ENCODE measurements at regions not wholly inside any gene's neighbourhood (a gene's known extent, or its start where the extent isn't known, plus 50 kb on each side); places are given as distances from the start of the nearest gene placed in this dataset.

- Mint-ChIP-seq H3K4me3 (no peak overlapping the region), H3K27me3 (peaks cover 23% of the 10 kb centered on the region), H3K4me1 (peaks cover 27% of the 10 kb centered on the region), H3K36me3 (ENCODE audit: low read depth) (no peaks in the 10 kb centered on the region), H3K9me3 (no peaks in the 10 kb centered on the region), H3K27ac (no peak overlapping the region)
- DNase-seq = no peak
- intact Hi-C loops (cut with micrococcal nuclease) = no loop called here
Observed at GRCh38 chr9:89554307-89555035, 50.3 kb upstream of the GADD45G start.

DNA sequence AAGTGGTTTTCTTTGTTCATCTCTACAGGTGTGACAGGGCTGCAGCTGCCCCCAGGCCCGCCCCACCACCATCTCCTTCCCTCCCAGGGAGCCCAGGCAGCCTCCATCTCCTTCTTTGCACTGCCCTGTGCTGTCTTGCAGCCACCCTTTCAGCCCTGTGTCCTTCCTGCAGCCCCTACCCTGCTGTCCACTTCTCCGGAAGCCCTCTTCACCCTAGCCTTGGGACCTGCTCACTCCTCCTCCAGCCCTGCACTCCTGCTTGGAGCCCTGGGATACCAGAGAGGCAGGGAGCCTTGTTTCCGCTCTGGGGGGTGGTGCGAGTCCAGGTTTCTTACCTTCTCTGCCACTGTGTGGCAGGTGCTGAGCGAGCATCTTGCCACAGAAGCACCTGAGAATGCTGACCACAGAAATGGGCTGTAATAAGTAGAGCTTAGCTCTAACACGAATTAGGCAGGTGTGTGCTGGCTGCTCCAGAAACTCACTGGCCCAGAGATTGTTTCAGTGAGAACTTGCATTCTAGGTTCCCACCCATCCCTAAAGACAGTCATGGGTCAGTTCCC, 51.3 kb upstream of the GADD45G start:
- intact Hi-C loops (cut with micrococcal nuclease) = no loop called here
- no peak overlapping the region for H3K4me3 Mint-ChIP-seq
- DNase-seq = no peak
- peaks cover 32% of the 10 kb centered on the region for H3K4me1 Mint-ChIP-seq
- H3K36me3 Mint-ChIP-seq (ENCODE audit: low read depth) = no peaks in the 10 kb centered on the region
- H3K27me3 Mint-ChIP-seq = peaks cover 17% of the 10 kb centered on the region
- H3K27ac Mint-ChIP-seq = no peak overlapping the region
- no peaks in the 10 kb centered on the region for H3K9me3 Mint-ChIP-seq

- H3K9me3 Mint-ChIP-seq = peaks cover 3% of the 10 kb centered on the region
- H3K27me3 Mint-ChIP-seq = peaks cover 11% of the 10 kb centered on the region
- H3K27ac Mint-ChIP-seq = no peak overlapping the region
- H3K4me1 Mint-ChIP-seq = peaks cover 21% of the 10 kb centered on the region
- intact Hi-C loops (cut with micrococcal nuclease) = no loop called here
- H3K4me3 Mint-ChIP-seq = no peak overlapping the region
- peaks cover 9% of the 10 kb centered on the region for H3K36me3 Mint-ChIP-seq (ENCODE audit: low read depth)
- no peak for DNase-seq
Observed at GRCh38 chr9:89550346-89550927, 52.5 kb upstream of the SEMA4D start.

- Mint-ChIP-seq H3K9me3 (peaks cover 7% of the 10 kb centered on the region), H3K27ac (peak overlapping the region; percentile 62), H3K4me1 (peaks cover 19% of the 10 kb centered on the region), H3K4me3 (peak overlapping the region; percentile 28), H3K27me3 (peaks cover 11% of the 10 kb centered on the region), H3K36me3 (ENCODE audit: low read depth) (peaks cover 13% of the 10 kb centered on the region)
- DNase-seq = peak; percentile 95
- intact Hi-C loops (cut with micrococcal nuclease) = loop anchor here (1.0 to 2.0 kb wide), 6 partner anchors 52 to 230 kb away; no protein-coding TSS in a partner anchor
Observed at GRCh38 chr9:89549031-89549644, 51.2 kb upstream of the SEMA4D start.

DNA sequence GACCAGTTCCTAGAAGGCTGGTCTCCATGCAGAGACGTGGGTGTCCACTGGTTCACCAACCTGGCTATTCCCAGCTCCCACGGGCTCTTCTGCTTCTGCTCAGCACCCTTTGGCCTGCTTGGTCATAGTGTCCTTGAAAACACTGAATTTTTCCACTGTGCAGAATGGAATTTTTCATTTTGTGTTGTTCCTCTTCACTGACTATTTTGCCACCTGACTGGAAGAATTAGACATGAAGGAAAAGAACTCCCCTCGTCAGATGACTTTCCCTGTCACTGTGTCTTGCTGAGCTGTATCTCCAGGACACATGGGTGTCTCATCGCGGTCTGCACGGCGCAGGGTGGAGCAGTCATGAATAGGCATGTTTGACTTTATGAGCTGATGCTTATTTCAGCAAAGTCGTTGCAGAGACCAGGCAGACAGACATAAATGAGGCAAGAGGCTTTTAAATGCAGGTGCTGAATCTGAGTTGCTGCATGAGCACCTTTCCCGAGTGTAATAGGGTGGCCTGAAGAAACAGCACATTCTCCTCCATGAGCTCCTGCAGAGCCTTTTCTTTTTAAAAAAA, 50.2 kb upstream of the SEMA4D start:
- intact Hi-C loops (cut with micrococcal nuclease) = loop anchor here (2.0 kb wide), 2 partner anchors 51 to 81 kb away; no protein-coding TSS in a partner anchor
- peaks cover 22% of the 10 kb centered on the region for H3K4me1 Mint-ChIP-seq
- H3K9me3 Mint-ChIP-seq = peaks cover 7% of the 10 kb centered on the region
- H3K27me3 Mint-ChIP-seq = peaks cover 10% of the 10 kb centered on the region
- H3K27ac Mint-ChIP-seq = peak overlapping the region; percentile 68
- H3K4me3 Mint-ChIP-seq = no peak overlapping the region
- DNase-seq = no peak
- peaks cover 13% of the 10 kb centered on the region for H3K36me3 Mint-ChIP-seq (ENCODE audit: low read depth)

Data from activated CD4-positive, alpha-beta T cell treated with anti-CD3 and anti-CD28 coated beads, Interleukin-2, amount 10 ng/mL, durations not matched to agents 24 days and 14 days (primary cell).